GM12875 (cell line): ENCODE measurements at regions not wholly inside any gene's neighbourhood (a gene's known extent, or its start where the extent isn't known, plus 50 kb on each side); places are given as distances from the start of the nearest gene placed in this dataset.

ENCODE experiments used
- H3K4me3 ChIP-seq: one replicate; pipeline ENCODE4 v1.5.1; 2011; ENCODE audit warnings: low read depth, low read length, control low read depth
- CTCF ChIP-seq: IDR thresholded peaks from 2 replicates; pipeline ENCODE4 v1.5.1; 2011; ENCODE audit warnings: low read depth, mild to moderate bottlenecking, control low read depth, inconsistent platforms, low read length, moderate library complexity, borderline replicate concordance; ENCODE audit not compliant: insufficient read depth

DNA sequence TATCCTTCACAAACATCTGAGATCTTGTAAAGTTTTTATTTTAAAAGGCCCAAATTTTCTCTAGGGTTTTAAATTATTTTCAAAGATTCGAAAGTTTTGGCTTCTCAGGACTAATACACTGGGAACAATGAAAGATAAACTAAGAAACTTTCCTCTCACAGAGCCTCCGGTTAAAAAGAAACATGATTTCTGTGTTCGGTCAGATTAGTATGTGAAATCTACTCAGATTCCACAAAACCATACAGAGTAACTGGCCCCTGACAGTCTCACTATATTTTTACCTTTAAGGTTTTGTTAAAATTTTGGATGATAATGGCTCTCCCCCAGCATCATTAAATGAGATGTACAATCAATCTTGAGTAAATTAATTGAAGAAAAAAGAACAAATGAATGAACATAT is 471.0 kb downstream of the COL12A1 start:
- TF ChIP-seq CTCF, result no peak
- no peak overlapping the region for H3K4me3 ChIP-seq

GRCh38 chr6:74733830-74734620 is 471.8 kb downstream of the COL12A1 start:
- no peak overlapping the region for H3K4me3 ChIP-seq
- no peak for TF ChIP-seq CTCF

- no peak overlapping the region for H3K4me3 ChIP-seq
- TF ChIP-seq CTCF, result no peak
These were observed 473.9 kb downstream of the COL12A1 start for GRCh38 chr6:74731931-74732330.

DNA sequence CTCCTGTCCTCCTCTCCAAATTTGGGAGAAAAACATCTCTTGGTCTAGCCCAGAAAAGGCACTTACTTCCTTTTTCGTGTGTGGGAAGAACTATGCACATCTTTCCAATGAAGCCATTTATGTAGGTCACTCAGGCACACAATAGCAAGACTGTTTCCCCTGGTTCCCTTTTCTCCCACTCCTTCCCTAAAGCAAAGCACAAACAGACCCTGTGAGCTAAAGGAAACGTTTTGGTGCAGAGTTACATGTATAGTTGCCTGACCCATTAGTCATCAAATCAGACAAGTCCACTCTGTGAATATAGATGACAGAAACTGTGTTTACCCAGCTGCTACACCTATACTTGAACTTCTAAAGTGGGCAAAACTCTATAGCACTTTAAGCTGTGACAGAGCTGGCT is 474.6 kb downstream of the COL12A1 start:
- no peak overlapping the region for H3K4me3 ChIP-seq
- no peak for TF ChIP-seq CTCF

- H3K4me3 ChIP-seq, result no peak overlapping the region
These were observed 484.9 kb downstream of the COL12A1 start for GRCh38 chr6:74720923-74721322.

GRCh38 chr6:74717591-74717990 is 488.3 kb downstream of the COL12A1 start:
- no peak for TF ChIP-seq CTCF
- no peak overlapping the region for H3K4me3 ChIP-seq

More at GRCh38 chr6:74720923-74721322, 484.9 kb downstream of the COL12A1 start:
- no peak for TF ChIP-seq CTCF
